ENCODE measurements at regions not wholly inside any gene's neighbourhood (a gene's known extent, or its start where the extent isn't known, plus 50 kb on each side); places are given as distances from the start of the nearest gene placed in this dataset.
"Not testable (repeated sequence)": the region's sequence is repeated elsewhere in the genome, so short reads cannot be mapped to it uniquely, and the experiment has no call there.

GRCh38 chr3:16064642-16065414, 109.7 kb upstream of the GALNT15 start:
- no peaks in the 10 kb centered on the region for H3K27me3 ChIP-seq (ENCODE audit: control insufficient read depth, insufficient read depth, low read length)
- no peaks in the 10 kb centered on the region for H3K9me3 ChIP-seq (ENCODE audit: control insufficient read depth, low read depth, low read length)
- H3K36me3 ChIP-seq (ENCODE audit: control insufficient read depth, insufficient read depth, low read length): no peaks in the 10 kb centered on the region
- no peak overlapping the region for H3K27ac ChIP-seq (ENCODE audit: low read length)
- H3K4me1 ChIP-seq (ENCODE audit: control insufficient read depth, insufficient read depth, low read length): no peaks in the 10 kb centered on the region
- H3K4me3 ChIP-seq (ENCODE audit: low read length): no peak overlapping the region
- DNase-seq: peak; percentile 23 to 24
- WGBS (ENCODE audit: insufficient coverage, low lambda C conversion rate): no CpG with 5 or more reads among the region's 3 CpGs

DNA sequence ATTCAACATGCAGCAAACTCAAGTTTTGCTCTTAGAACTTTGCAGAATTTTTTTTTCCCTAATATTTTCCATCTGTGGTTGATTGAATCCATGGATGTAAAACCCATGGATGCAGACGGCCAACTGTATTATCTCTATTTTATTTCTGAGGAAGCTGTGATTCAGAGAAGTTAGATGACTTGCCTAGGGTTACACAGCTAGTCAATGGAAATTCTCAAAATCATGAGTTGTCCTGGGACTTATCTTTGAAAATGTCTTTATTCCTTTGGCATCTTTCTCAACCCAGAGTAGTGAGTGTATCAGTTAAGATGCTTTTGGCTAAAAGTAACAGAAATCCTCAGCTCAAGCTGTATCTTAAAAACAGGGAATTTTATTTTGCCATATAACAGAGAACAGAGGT, 107.9 kb upstream of the GALNT15 start:
- DNase-seq: no peak
- no peaks in the 10 kb centered on the region for H3K27me3 ChIP-seq (ENCODE audit: control insufficient read depth, insufficient read depth, low read length)
- WGBS (ENCODE audit: insufficient coverage, low lambda C conversion rate): no CpG with 5 or more reads among the region's 1 CpG

GRCh38 chr3:16066975-16067374, 107.5 kb upstream of the GALNT15 start:
- no peaks in the 10 kb centered on the region for H3K9me3 ChIP-seq (ENCODE audit: control insufficient read depth, low read depth, low read length)
- H3K36me3 ChIP-seq (ENCODE audit: control insufficient read depth, insufficient read depth, low read length): no peaks in the 10 kb centered on the region
- no peaks in the 10 kb centered on the region for H3K27me3 ChIP-seq (ENCODE audit: control insufficient read depth, insufficient read depth, low read length)
- no peak overlapping the region for H3K27ac ChIP-seq (ENCODE audit: low read length)
- no peak overlapping the region for H3K4me3 ChIP-seq (ENCODE audit: low read length)
- WGBS (ENCODE audit: insufficient coverage, low lambda C conversion rate): no CpG with 5 or more reads among the region's 6 CpGs
- no peak for DNase-seq
- H3K4me1 ChIP-seq (ENCODE audit: control insufficient read depth, insufficient read depth, low read length): no peaks in the 10 kb centered on the region

More for the DNA sequence above, 107.9 kb upstream of the GALNT15 start:
- no peaks in the 10 kb centered on the region for H3K9me3 ChIP-seq (ENCODE audit: control insufficient read depth, low read depth, low read length)
- H3K27ac ChIP-seq (ENCODE audit: low read length): no peak overlapping the region
- H3K36me3 ChIP-seq (ENCODE audit: control insufficient read depth, insufficient read depth, low read length): no peaks in the 10 kb centered on the region
- H3K4me1 ChIP-seq (ENCODE audit: control insufficient read depth, insufficient read depth, low read length): no peaks in the 10 kb centered on the region
- H3K4me3 ChIP-seq (ENCODE audit: low read length): no peak overlapping the region

DNA sequence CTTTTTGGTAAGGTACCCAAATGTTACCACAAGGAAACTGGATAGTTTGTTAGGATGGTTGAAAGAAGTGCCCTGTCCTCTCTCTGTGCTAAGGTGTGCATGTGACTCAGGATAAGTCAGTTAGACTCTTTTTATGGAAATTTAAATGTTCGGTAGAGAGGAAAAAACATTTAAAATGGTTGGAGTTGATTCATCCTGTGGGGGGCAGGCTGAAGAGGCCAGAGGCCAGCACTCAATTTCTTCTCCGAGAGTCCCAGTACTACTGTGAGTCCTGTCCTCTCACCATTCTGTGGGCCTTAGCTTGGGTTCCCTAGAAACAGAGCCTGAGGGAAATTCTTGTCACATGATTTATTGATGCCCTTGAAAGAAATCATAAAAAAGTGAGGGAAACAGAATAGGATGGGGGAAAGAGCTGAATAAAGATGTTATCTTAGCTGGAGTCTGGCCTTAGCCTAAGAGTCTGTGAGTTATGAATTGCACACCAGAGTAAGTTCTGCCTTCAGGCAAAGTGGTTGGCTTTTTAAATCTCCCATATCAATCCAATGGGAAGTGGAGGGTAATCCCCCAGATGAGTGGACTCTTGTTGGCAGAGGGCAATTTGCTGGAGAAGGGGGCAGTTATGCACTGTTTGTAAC, 106.5 kb upstream of the GALNT15 start:
- Histone ChIP-seq H3K4me3 (ENCODE audit: low read length) (no peak overlapping the region), H3K36me3 (ENCODE audit: control insufficient read depth, insufficient read depth, low read length) (no peaks in the 10 kb centered on the region), H3K27ac (ENCODE audit: low read length) (no peak overlapping the region), H3K27me3 (ENCODE audit: control insufficient read depth, insufficient read depth, low read length) (no peaks in the 10 kb centered on the region), H3K9me3 (ENCODE audit: control insufficient read depth, low read depth, low read length) (no peaks in the 10 kb centered on the region), H3K4me1 (ENCODE audit: control insufficient read depth, insufficient read depth, low read length) (no peaks in the 10 kb centered on the region)
- 100% methylated on average over 1 of the region's 2 CpGs for WGBS (ENCODE audit: insufficient coverage, low lambda C conversion rate)
- DNase-seq: no peak

- no CpG with 5 or more reads among the region's 6 CpGs for WGBS (ENCODE audit: insufficient coverage, low lambda C conversion rate)
- DNase-seq: no peak
- H3K4me1 ChIP-seq (ENCODE audit: control insufficient read depth, insufficient read depth, low read length): no peaks in the 10 kb centered on the region
- no peak overlapping the region for H3K27ac ChIP-seq (ENCODE audit: low read length)
- H3K9me3 ChIP-seq (ENCODE audit: control insufficient read depth, low read depth, low read length): no peaks in the 10 kb centered on the region
- H3K4me3 ChIP-seq (ENCODE audit: low read length): no peak overlapping the region
- no peaks in the 10 kb centered on the region for H3K36me3 ChIP-seq (ENCODE audit: control insufficient read depth, insufficient read depth, low read length)
- H3K27me3 ChIP-seq (ENCODE audit: control insufficient read depth, insufficient read depth, low read length): no peaks in the 10 kb centered on the region
Observed at GRCh38 chr3:16069149-16069922, 105.1 kb upstream of the GALNT15 start.

DNA sequence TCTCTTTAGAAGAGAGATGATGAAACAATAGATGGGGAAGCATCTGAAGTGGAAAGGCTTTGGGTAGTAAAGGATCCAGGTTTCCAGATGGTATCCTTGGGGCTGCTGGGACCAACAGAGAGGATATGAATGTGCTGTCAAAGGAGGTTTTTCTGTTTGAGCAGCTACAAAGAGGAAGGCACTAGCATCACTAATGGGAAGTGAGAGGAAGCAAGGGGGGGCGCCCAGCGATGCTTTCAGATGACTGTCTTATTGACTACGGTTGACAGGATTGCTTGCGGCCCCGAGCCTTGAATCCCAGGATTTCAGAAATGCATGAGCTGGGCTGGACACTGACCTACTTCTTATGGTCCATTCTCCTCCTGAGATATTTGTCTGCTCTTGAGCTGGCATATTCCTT, 103.8 kb upstream of the GALNT15 start:
- whole genome bisulfite sequencing (ENCODE audit: insufficient coverage, low lambda C conversion rate): 80% methylated on average over 2 of the region's 5 CpGs
- Histone ChIP-seq H3K9me3 (ENCODE audit: control insufficient read depth, low read depth, low read length) (no peaks in the 10 kb centered on the region), H3K27me3 (ENCODE audit: control insufficient read depth, insufficient read depth, low read length) (no peaks in the 10 kb centered on the region), H3K36me3 (ENCODE audit: control insufficient read depth, insufficient read depth, low read length) (no peaks in the 10 kb centered on the region), H3K4me1 (ENCODE audit: control insufficient read depth, insufficient read depth, low read length) (no peaks in the 10 kb centered on the region), H3K4me3 (ENCODE audit: low read length) (no peak overlapping the region), H3K27ac (ENCODE audit: low read length) (no peak overlapping the region)
- no peak for DNase-seq

DNA sequence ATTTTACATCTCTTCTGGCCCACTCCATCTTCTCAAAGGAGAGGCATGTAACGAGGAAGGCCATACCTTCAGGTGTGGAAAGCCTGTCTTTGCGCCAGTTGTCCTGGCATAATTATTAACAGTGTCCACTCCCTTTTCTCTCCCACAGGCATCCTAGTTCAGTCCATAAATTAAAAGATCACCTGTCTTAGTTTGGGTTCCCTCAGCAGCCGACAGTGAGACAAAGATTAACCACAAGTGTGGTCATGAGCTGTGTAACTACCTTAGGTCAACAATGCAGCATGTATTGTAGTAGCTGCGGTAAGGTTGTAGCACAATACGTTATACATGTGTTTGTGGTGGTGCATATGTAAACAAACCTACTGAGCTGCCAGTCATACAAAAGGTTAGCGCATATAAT, 103.3 kb upstream of the GALNT15 start:
- Histone ChIP-seq H3K4me3 (ENCODE audit: low read length) (no peak overlapping the region), H3K36me3 (ENCODE audit: control insufficient read depth, insufficient read depth, low read length) (no peaks in the 10 kb centered on the region), H3K27ac (ENCODE audit: low read length) (no peak overlapping the region), H3K27me3 (ENCODE audit: control insufficient read depth, insufficient read depth, low read length) (no peaks in the 10 kb centered on the region), H3K4me1 (ENCODE audit: control insufficient read depth, insufficient read depth, low read length) (no peaks in the 10 kb centered on the region), H3K9me3 (ENCODE audit: control insufficient read depth, low read depth, low read length) (no peaks in the 10 kb centered on the region)
- DNase-seq: peak in 1 of 2 donors; percentile 20
- WGBS (ENCODE audit: insufficient coverage, low lambda C conversion rate): 22% methylated on average over 3 of the region's 6 CpGs

GRCh38 chr3:16072420-16073110, 101.9 kb upstream of the GALNT15 start:
- Histone ChIP-seq H3K36me3 (ENCODE audit: control insufficient read depth, insufficient read depth, low read length) (no peaks in the 10 kb centered on the region), H3K4me3 (ENCODE audit: low read length) (no peak overlapping the region), H3K27ac (ENCODE audit: low read length) (no peak overlapping the region), H3K4me1 (ENCODE audit: control insufficient read depth, insufficient read depth, low read length) (no peaks in the 10 kb centered on the region), H3K27me3 (ENCODE audit: control insufficient read depth, insufficient read depth, low read length) (no peaks in the 10 kb centered on the region), H3K9me3 (ENCODE audit: control insufficient read depth, low read depth, low read length) (no peaks in the 10 kb centered on the region)
- DNase-seq: no peak
- WGBS (ENCODE audit: insufficient coverage, low lambda C conversion rate): 100% methylated on average over 1 of the region's 1 CpG

DNA sequence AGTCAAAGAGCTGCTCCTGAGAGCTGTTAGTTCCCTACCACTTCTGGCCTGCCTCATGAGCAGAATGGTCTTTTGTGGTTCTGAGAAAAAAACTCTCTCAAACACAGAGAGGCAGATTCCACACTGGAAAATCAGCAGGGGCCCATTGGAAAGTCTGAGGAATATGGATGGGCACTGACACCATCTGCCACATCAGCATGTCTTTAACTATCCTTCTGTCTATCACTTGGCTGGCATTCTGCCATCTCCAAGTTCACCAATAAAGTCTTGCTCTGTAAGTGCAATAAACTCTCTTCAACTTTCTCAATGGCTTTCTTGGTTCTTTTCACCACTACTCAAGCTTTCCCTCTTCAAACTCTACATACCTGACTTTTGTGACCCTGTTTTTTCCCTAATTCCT, 101.3 kb upstream of the GALNT15 start:
- H3K27me3 ChIP-seq (ENCODE audit: control insufficient read depth, insufficient read depth, low read length): no peaks in the 10 kb centered on the region
- no peaks in the 10 kb centered on the region for H3K36me3 ChIP-seq (ENCODE audit: control insufficient read depth, insufficient read depth, low read length)
- no peaks in the 10 kb centered on the region for H3K9me3 ChIP-seq (ENCODE audit: control insufficient read depth, low read depth, low read length)
- no peak overlapping the region for H3K4me3 ChIP-seq (ENCODE audit: low read length)
- no peak for DNase-seq
- no peaks in the 10 kb centered on the region for H3K4me1 ChIP-seq (ENCODE audit: control insufficient read depth, insufficient read depth, low read length)
- H3K27ac ChIP-seq (ENCODE audit: low read length): no peak overlapping the region

- not testable (repeated sequence) for H3K27me3 ChIP-seq (ENCODE audit: control insufficient read depth, insufficient read depth, low read length)
Observed at GRCh38 chr3:16073990-16074671, 100.3 kb upstream of the GALNT15 start.

More at GRCh38 chr3:16073990-16074671, 100.3 kb upstream of the GALNT15 start:
- H3K27ac ChIP-seq (ENCODE audit: low read length); H3K36me3 ChIP-seq (ENCODE audit: control insufficient read depth, insufficient read depth, low read length); DNase-seq; H3K4me3 ChIP-seq (ENCODE audit: low read length); H3K4me1 ChIP-seq (ENCODE audit: control insufficient read depth, insufficient read depth, low read length); H3K9me3 ChIP-seq (ENCODE audit: control insufficient read depth, low read depth, low read length): not testable (repeated sequence)
